Kasumi-1 (cell line): ENCODE measurements at regions not wholly inside any gene's neighbourhood (a gene's known extent, or its start where the extent isn't known, plus 50 kb on each side); places are given as distances from the start of the nearest gene placed in this dataset.

Experiments
- DNase-seq, 2 experiments: peaks; one replicate each; lab custom pipeline; 2025; lab: John Stamatoyannopoulos, UW

GRCh38 chr4:117429506-117429905, 344.1 kb upstream of the TRAM1L1 start:
- no peak for DNase-seq

DNA sequence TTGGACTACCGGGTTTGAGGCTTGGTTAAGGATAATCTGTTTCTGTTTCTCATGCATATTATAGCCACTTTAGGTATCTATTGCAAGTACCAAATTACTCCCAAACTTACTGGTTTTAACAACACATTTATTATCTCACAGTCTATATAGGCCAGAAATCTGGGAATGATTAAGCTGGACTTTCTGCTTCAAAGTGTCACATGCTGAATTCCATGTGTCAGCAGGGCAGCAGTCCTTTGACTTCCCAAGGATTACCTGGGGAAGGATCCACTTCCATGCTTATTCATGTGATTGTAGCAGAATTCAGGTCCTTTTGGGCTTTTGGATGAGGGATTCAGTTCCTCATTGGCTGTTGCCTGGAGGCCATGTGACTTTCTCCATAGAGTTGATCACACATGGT, 349.0 kb upstream of the TRAM1L1 start:
- no peak for DNase-seq

GRCh38 chr4:117447925-117448324, 362.5 kb upstream of the TRAM1L1 start:
- no peak for DNase-seq

DNA sequence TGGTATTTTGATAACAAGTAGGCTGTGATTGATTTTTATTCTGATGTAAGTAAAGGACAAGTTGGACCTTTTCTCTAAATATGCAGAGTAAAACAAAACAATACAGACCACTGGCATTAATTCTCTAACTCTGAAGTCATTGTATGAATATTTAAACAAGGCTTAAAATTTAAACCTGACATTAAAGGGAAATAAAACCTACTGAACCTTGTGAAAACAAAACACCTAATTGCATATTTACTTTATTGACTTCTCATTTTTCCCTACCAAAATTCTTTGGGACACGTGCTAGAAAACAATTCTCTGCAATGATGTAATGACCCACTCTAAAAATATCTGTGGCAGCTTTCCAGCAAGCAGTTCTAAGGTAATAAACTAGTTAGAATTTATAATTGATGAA, 369.7 kb upstream of the TRAM1L1 start:
- DNase-seq = no peak

- no peak for DNase-seq
These were observed 381.0 kb upstream of the TRAM1L1 start for GRCh38 chr4:117466388-117466787.

DNA sequence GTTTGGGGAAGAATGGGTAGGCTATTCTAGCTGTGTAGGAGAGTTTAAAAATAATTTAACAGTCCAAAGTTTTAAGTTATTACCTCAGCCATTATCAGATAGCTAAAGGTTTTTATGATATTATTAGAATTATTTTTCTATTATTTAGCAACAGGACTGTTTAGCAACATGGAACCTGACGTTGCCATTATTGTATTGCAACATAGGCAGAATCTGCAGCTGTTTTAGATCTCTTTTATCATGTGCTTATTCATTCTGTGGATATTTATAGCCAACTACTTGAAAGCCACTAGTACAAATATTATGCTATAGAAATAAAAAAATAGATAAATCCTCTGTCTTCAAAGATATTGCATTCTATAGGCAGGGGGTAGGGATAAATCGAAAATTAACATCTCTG, 382.0 kb upstream of the TRAM1L1 start:
- DNase-seq = no peak

GRCh38 chr4:117474987-117475386, 389.6 kb upstream of the TRAM1L1 start:
- no peak for DNase-seq

- DNase-seq = no peak
These were observed 392.5 kb upstream of the TRAM1L1 start for GRCh38 chr4:117477925-117478324.

- no peak for DNase-seq
These were observed 393.3 kb upstream of the TRAM1L1 start for GRCh38 chr4:117478702-117479101.

GRCh38 chr4:117479673-117480072, 394.3 kb upstream of the TRAM1L1 start:
- no peak for DNase-seq

- DNase-seq = no peak
These were observed 396.4 kb upstream of the TRAM1L1 start for GRCh38 chr4:117481742-117482141.

- no peak for DNase-seq
These were observed 403.3 kb upstream of the TRAM1L1 start for GRCh38 chr4:117488692-117489091.

GRCh38 chr4:117489107-117489506, 403.7 kb upstream of the TRAM1L1 start:
- no peak for DNase-seq

- no peak for DNase-seq
These were observed 406.1 kb upstream of the TRAM1L1 start for GRCh38 chr4:117491516-117491915.

GRCh38 chr4:117495802-117496201, 410.4 kb upstream of the TRAM1L1 start:
- no peak for DNase-seq

GRCh38 chr4:117512414-117512813, 427.0 kb upstream of the TRAM1L1 start:
- DNase-seq = no peak

DNA sequence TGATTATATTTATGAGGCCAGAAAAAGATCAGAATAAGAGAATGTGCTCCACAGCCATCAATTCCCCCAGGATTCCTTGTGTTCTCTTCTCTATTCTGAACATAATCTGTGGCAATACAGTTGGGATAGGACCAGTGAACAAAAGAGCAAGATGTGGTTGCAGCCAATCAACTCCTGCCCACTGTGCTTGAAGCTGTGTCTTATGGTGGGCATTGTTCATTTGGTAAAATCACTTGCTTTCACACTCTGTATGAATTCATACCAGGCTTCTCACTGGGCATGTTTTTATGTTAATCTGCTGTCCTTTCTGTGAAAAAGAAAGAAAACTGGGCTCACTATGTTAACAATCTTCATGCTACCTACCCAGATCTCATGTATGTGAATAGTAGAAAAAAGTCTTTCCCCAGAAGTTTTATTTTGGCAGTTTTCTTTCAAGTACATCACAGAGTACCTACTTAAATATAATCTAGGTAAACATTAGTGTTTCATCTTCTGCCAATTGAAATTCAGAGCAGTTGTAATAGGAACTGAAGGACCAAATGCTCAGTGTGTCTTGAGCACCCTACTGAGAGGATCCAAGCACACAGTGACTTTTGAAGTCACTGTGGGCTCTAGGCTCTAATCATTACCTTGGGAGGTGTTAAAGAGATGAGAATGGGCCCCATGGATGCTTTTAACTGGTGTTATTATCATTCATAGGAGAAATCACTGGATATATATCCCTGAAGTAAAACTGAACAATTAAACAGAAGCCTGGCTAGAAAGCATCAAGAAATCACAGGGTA, 429.2 kb upstream of the TRAM1L1 start:
- DNase-seq = no peak

DNA sequence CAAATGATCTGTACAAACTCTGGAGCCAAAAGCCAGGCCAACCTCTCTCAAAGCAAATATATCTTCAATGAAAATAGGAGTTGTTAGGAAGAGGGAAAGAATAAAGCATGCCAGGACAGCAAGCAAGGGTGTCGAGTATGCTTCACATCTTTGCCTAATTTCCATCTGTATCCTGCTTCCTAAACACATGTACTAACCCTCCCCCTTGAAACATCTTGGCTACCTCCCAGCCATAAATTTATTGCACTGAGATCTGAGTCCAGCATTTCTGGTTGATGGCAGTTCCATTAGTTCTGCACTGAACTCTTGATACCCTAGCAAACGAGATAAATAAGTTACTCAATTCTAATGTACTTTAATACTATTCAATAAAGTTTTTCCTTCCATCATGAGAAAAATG, 430.5 kb upstream of the TRAM1L1 start:
- no peak for DNase-seq

DNA sequence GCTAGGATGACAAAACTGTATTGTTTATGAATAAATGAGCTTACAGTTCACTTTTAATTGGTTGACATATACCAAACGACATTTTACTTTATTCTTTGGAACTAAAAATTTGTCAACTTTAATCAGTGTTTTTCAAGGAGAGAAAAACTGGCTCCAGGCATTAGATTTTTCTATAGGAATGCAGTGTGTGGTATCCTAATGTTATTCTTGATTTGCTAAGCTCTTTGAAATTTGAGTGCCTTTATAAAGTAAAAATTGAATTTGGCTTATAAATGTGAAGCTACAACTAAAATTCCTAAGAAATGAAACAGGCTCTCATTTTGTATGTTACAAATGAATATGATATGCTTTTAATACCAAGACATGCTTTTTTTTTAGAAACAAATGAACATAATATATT, 442.2 kb upstream of the TRAM1L1 start:
- no peak for DNase-seq

DNA sequence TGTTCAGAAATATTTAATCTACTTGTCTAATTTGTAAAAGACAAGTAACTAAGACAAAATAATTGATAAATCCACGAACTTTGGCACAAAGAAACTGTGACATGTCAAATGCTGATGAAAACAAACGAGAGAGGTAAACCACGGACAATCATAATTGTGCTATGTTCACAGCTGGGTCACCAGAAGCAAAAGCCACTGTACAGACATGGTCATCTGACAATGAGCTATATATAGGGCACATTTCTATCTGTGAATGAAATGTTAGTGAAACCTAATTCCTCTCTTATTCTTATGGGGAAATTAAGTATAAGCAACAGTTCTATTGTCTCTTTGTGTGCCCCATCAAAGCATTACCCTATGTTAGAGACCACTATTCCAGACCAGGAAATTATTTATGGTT, 444.0 kb upstream of the TRAM1L1 start:
- DNase-seq = no peak

DNA sequence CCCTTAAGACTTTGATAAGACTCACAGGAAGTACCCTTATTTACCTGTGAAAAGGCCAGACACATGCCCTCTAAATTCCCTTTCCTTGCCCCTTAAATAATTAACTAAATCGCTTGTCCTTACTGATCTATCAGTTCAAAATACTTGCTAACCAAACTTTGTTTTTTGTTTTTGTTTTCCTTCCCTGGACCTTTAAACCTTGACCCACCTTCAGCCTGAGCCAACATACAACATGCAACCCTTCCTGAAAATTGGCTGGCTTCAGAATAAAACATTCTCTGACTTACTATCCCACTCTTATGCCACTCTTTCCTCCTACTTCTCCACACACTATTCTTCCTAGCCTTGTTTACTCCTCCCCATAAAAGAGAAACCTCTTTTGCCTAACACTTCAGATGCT, 448.1 kb upstream of the TRAM1L1 start:
- DNase-seq = no peak

GRCh38 chr4:117545039-117545438, 459.7 kb upstream of the TRAM1L1 start:
- DNase-seq = no peak

GRCh38 chr4:117549524-117549923, 464.1 kb upstream of the TRAM1L1 start:
- no peak for DNase-seq

DNA sequence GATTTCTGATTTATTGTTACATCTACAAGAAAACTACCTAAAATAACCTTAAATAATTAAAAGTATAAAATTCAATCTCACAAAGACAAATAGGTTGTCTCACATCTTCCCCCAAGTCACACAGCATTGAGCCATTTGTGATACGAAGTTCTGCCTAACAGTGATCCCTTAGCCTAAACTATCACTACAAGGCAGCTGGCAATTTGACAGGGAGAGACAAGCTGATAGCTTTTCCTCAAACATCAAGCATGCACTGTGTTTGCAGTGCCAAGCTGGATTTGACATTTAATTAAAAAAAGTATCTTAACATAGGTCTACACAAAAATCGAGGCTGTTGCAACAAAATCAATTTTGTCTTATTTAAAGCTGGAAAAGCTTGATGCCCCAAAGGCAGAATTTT, 464.7 kb upstream of the TRAM1L1 start:
- DNase-seq = no peak
